Neural progenitor cell (in vitro differentiated cells): ENCODE measurements at regions not wholly inside any gene's neighbourhood (a gene's known extent, or its start where the extent isn't known, plus 50 kb on each side); places are given as distances from the start of the nearest gene placed in this dataset.

Experiments used
- EZH2 ChIP-seq: fragments of 200-600 bp; sonication (generic); IDR thresholded peaks from 2 replicates; pipeline ENCODE4 v1.6.1; 2017; ENCODE audit warnings: antibody characterized with exemption, mild to moderate bottlenecking, moderate library complexity
- EZH2phosphoT487 ChIP-seq: fragments of 200-600 bp; sonication (generic); IDR thresholded peaks from 2 replicates; pipeline ENCODE4 v1.6.1; 2017; ENCODE audit warnings: antibody characterized with exemption
- TF ChIP-seq, protein P1 (sequence below): fragments of 200-600 bp; sonication (generic); IDR thresholded peaks from 2 replicates; pipeline ENCODE4 v1.5.1; 2017; ENCODE audit warnings: antibody characterized with exemption, mild to moderate bottlenecking

DNA sequence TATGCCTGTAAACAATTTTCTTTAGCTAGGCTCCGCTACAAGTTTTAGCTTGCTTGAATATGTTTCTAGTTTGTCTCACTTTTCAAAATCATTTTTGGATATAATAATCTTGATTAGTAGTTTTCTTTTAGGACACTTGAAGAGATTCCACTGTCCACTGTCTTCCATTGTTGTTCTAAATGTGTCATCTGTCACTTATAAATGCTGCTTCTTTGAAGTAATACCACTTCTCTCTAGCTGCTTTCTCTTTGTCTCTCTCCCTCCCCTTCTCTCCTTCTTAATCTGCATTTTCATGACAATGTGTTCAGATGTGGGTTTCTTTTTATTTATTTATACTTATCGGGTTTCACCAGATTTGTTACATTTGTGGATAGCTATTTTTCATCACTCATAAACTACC lies 73.7 kb upstream of the DPP10 start:
- TF ChIP-seq, protein P1, sequence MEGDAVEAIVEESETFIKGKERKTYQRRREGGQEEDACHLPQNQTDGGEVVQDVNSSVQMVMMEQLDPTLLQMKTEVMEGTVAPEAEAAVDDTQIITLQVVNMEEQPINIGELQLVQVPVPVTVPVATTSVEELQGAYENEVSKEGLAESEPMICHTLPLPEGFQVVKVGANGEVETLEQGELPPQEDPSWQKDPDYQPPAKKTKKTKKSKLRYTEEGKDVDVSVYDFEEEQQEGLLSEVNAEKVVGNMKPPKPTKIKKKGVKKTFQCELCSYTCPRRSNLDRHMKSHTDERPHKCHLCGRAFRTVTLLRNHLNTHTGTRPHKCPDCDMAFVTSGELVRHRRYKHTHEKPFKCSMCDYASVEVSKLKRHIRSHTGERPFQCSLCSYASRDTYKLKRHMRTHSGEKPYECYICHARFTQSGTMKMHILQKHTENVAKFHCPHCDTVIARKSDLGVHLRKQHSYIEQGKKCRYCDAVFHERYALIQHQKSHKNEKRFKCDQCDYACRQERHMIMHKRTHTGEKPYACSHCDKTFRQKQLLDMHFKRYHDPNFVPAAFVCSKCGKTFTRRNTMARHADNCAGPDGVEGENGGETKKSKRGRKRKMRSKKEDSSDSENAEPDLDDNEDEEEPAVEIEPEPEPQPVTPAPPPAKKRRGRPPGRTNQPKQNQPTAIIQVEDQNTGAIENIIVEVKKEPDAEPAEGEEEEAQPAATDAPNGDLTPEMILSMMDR = no peak
- TF ChIP-seq EZH2 = no peak
- no peak for TF ChIP-seq EZH2phosphoT487
